IPS-20b (cell line): ENCODE measurements at regions not wholly inside any gene's neighbourhood (a gene's known extent, or its start where the extent isn't known, plus 50 kb on each side); places are given as distances from the start of the nearest gene placed in this dataset.
"Not testable (repeated sequence)": the region's sequence is repeated elsewhere in the genome, so short reads cannot be mapped to it uniquely, and the experiment has no call there.

Experiments
- H3K27ac ChIP-seq: one replicate; pipeline ENCODE4 v1.5.1; 2013; ENCODE audit warnings: low read length
- H3K27me3 ChIP-seq: 2 replicates; pipeline ENCODE4 v1.6.1; 2013; ENCODE audit warnings: mild to moderate bottlenecking, low read length, inconsistent platforms; ENCODE audit not compliant: insufficient read depth
- H3K36me3 ChIP-seq: 2 replicates; pipeline ENCODE4 v1.6.1; 2013; ENCODE audit warnings: low read depth, mild to moderate bottlenecking, inconsistent platforms, low read length, moderate library complexity; ENCODE audit not compliant: insufficient read depth
- H3K4me1 ChIP-seq: 2 replicates; pipeline ENCODE4 v1.6.1; 2013; ENCODE audit warnings: mild to moderate bottlenecking, control low read depth, inconsistent platforms, low read length, moderate library complexity; ENCODE audit not compliant: insufficient read depth
- H3K4me3 ChIP-seq: 2 replicates; pipeline ENCODE4 v1.5.1; 2013; ENCODE audit warnings: mild to moderate bottlenecking, low read length, inconsistent platforms
- H3K9ac ChIP-seq: 2 replicates; pipeline ENCODE4 v1.6.1; 2013; ENCODE audit warnings: low read depth, mild to moderate bottlenecking, inconsistent platforms, low read length, moderate library complexity
- H3K9me3 ChIP-seq: 2 replicates; pipeline ENCODE4 v1.6.1; 2013; ENCODE audit warnings: mild to moderate bottlenecking, low read depth, low read length, inconsistent platforms; ENCODE audit not compliant: insufficient read depth

DNA sequence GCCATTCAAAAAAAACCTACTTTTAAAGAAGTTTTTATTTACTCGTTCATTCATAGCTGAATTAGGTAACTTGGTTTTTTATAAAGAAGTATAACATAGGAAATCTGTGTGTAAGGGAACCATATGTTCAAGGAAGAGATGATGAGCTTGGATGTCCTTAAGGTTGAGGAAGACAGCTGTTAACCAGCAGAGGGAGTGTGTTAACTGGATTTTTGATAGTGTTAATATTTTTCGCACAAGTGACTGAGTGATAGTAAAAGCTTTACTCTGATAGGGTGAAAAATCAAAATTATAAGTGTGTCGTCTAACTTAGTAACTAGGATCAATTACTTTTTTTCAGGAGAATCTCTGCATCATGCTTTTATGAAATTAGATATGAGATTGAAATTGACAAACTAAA is 134.7 kb downstream of the ARL5B start:
- H3K36me3 ChIP-seq: no peaks in the 10 kb centered on the region
- H3K9ac ChIP-seq: no peak overlapping the region
- no peak overlapping the region for H3K27ac ChIP-seq
- no peak overlapping the region for H3K4me3 ChIP-seq
- H3K27me3 ChIP-seq: no peaks in the 10 kb centered on the region
- H3K4me1 ChIP-seq: no peaks in the 10 kb centered on the region
- peaks cover 4% of the 10 kb centered on the region for H3K9me3 ChIP-seq

DNA sequence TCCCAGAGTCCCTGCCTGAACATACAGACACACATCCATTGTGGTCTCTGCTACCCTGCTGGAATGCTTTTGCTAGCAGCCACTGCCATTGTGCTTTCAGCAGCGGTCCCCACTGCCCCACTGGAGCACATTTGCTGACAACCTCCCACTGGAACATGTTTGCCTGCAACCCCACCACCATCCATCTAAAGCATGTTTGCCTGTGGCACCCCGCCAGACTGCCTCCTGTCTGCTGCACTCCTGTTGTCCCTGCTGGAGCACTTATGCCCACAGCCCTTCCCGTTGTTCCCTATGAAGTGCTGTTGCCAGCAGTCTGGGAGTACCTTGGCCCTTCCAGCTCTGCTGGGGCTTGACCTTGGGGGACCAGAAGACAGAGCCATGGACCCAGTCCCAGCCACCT is 136.3 kb downstream of the ARL5B start:
- H3K4me1 ChIP-seq: no peaks in the 10 kb centered on the region
- H3K9me3 ChIP-seq: no peaks in the 10 kb centered on the region
- H3K27me3 ChIP-seq: no peaks in the 10 kb centered on the region
- no peak overlapping the region for H3K27ac ChIP-seq
- H3K4me3 ChIP-seq: no peak overlapping the region
- H3K36me3 ChIP-seq: no peaks in the 10 kb centered on the region
- H3K9ac ChIP-seq: no peak overlapping the region

DNA sequence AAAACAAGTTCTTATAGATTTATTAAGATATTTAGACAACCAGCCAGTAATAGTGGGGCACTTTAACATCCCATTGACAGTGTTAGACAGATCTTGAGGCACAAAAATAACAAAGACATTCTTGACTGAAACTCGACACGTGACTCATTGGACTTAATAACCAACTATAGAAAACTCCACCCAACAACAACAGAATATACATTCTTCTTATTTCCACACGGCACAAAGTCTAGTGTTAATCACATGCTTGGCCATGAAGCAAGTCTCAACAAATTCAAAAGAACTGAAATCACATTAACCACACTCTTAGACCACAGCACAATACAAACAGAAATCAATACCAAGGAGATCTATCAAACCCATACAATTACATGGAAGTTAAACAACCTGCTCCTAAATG is 138.1 kb downstream of the ARL5B start:
- Histone ChIP-seq H3K4me3 (no peak overlapping the region), H3K4me1 (no peaks in the 10 kb centered on the region), H3K27ac (no peak overlapping the region), H3K9ac (no peak overlapping the region), H3K36me3 (no peaks in the 10 kb centered on the region), H3K27me3 (no peaks in the 10 kb centered on the region), H3K9me3 (no peaks in the 10 kb centered on the region)

DNA sequence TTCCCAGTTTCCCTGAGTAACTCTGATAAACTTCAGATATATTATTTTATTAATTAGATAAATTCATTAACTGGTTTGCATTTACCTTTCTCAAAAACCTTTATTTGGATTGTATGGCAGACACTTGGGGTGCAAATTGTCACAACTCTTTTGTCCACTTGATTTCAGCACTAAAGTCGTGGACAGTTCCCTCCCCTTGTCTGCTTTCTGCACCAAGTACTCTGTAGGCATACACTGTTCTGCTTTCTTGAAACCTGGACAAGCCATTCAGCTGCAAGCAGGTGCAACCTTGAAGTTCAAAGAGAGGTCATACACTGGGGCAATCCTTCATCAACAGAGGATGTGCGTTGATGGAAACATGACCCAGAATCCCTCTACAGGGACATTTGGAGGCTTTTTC is 162.9 kb downstream of the ARL5B start:
- Histone ChIP-seq H3K4me3 (no peak overlapping the region), H3K27me3 (no peaks in the 10 kb centered on the region), H3K27ac (no peak overlapping the region), H3K4me1 (no peaks in the 10 kb centered on the region), H3K9ac (no peak overlapping the region), H3K9me3 (peaks cover 7% of the 10 kb centered on the region; the same call in 1 of the 2 replicates), H3K36me3 (no peaks in the 10 kb centered on the region)

DNA sequence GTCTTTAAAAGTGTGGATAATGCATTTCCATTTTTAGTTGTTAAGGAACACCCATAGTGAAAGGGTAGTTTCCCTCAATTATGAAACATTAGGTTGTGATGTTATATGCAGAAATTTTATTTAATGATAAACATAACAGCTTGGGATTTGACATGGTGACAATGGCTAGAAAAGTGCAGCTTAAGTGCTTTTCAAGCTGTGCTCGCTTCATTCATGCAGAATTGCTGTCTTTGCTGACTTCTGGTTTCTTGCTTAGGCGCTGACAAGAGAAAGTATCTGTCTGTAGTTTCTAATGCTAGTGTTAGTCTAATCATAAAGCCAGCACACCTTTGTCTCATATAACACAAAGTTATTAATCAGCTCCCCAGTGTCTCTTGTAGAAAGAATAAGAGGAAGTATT is 170.0 kb downstream of the ARL5B start:
- no peak overlapping the region for H3K4me3 ChIP-seq
- H3K36me3 ChIP-seq: no peaks in the 10 kb centered on the region
- no peaks in the 10 kb centered on the region for H3K4me1 ChIP-seq
- no peaks in the 10 kb centered on the region for H3K27me3 ChIP-seq
- H3K9ac ChIP-seq: no peak overlapping the region
- no peak overlapping the region for H3K27ac ChIP-seq
- no peaks in the 10 kb centered on the region for H3K9me3 ChIP-seq

DNA sequence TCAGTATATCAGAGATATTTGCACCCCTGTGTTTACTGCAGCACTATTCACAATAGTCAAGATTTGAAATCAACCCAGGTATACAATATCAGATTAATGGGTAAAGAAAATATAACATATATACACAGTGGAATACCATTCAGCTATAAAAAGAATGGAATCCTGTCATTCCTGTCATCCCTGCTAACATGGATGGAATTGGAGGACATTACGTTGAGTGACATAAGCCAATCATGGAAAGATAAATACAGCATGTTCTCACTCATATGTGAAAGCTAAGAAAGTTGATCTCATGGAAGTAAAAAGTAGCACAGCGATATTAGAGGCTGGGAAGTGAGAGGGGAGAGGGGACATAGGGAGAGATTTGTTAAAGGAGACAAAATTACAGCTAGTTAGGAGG is 171.0 kb downstream of the ARL5B start:
- peaks cover 3% of the 10 kb centered on the region; the same call in 1 of the 2 replicates for H3K9me3 ChIP-seq
- no peak overlapping the region for H3K9ac ChIP-seq
- H3K36me3 ChIP-seq: no peaks in the 10 kb centered on the region
- no peak overlapping the region for H3K4me3 ChIP-seq
- no peaks in the 10 kb centered on the region for H3K27me3 ChIP-seq
- H3K27ac ChIP-seq: no peak overlapping the region
- no peaks in the 10 kb centered on the region for H3K4me1 ChIP-seq

DNA sequence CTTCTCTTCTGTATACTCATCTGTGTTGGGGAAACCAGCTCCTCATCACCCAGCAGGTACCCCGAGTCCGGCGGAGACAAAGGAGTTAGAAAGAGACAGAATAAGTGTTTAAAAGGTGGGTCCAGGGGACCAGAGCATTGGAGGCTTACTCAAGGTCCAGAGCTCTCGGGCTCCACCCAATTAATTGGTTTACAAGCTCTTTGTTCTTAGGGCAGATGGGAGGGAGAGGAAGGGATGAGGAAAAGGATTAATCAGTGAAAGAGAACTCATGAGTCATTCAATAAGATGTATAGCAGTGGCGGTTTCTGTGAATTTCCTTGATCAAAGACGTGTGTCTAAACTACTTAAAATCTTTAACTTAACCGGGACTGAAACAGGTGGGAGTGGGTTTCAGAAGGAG is 192.0 kb upstream of the MALRD1 start:
- not testable (repeated sequence) for H3K9ac ChIP-seq, H3K36me3 ChIP-seq, H3K27me3 ChIP-seq, H3K9me3 ChIP-seq, H3K4me3 ChIP-seq, H3K4me1 ChIP-seq, H3K27ac ChIP-seq

DNA sequence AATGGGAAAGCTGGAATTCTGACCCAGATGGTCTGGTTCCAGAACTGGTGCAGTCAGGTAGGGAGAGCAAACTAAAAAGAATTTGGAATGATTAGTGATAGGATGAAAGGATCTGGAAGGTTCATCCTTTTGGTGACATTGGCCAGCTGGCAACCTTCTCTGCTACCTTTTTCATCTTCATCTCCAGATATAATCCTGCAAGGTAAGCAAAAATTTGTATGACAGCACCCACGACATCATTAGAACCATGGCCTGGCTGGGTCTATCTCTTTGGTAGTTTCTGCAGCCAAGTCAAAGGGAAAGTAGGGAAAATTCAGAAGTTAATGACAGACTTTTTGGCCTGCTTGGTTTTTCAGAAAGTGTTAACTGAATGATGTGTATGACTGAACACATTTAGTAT is 188.9 kb upstream of the MALRD1 start:
- Histone ChIP-seq H3K9me3 (no peaks in the 10 kb centered on the region), H3K36me3 (no peaks in the 10 kb centered on the region), H3K9ac (no peak overlapping the region), H3K27ac (no peak overlapping the region), H3K27me3 (no peaks in the 10 kb centered on the region), H3K4me3 (no peak overlapping the region), H3K4me1 (no peaks in the 10 kb centered on the region)

DNA sequence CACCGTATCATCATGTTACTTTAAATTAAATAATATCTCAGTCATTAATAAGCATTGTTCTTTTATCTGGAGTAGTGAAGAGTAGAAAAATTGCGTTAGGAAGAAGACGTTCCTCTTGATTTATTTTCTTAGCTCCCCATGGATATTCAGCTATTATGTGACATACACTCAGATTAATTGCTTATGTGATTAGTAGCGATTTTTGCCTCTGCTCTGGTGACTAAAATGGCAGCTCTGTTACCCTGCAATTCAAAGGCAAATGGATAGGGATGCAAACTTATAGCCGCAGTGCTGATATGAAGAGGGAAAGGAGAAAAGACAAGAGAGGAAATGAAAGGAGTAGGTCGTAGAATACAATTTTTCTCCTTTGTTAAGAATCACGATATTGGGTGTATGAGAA is 188.4 kb upstream of the MALRD1 start:
- H3K4me1 ChIP-seq: no peaks in the 10 kb centered on the region
- H3K4me3 ChIP-seq: no peak overlapping the region
- H3K9me3 ChIP-seq: no peaks in the 10 kb centered on the region
- H3K36me3 ChIP-seq: no peaks in the 10 kb centered on the region
- no peak overlapping the region for H3K27ac ChIP-seq
- H3K27me3 ChIP-seq: no peaks in the 10 kb centered on the region
- no peak overlapping the region for H3K9ac ChIP-seq

DNA sequence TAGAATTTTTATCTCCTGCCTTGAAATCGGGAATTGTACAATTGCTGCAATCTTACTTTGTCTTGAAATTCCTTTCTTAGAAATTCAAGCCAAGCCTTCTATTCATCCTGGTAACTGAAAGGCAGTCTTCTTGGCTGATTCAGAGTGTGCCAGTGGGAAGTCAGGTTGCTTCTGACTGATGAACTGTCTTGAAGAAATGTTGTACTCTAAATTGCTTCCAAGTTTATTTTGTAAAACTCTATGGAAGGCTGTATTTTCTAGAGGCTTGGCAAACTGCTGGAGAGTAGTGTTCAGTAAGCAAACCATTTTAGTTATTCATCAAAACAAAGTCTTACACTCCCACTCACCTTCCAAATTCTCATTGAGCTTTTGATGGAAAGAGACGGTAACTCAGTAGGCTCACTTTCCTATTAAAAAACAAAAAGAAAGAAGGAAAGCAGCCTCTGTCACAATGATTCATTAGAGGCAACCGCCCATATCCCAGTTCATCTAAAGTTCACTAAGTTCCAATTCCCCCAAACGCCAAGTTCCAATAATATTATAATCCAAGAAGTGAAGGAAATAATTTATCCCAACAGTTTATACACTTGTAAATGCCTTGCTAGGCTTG is 187.9 kb upstream of the MALRD1 start:
- Histone ChIP-seq H3K27me3 (no peaks in the 10 kb centered on the region), H3K4me1 (no peaks in the 10 kb centered on the region), H3K36me3 (no peaks in the 10 kb centered on the region), H3K27ac (no peak overlapping the region), H3K4me3 (no peak overlapping the region), H3K9ac (no peak overlapping the region), H3K9me3 (no peaks in the 10 kb centered on the region)

DNA sequence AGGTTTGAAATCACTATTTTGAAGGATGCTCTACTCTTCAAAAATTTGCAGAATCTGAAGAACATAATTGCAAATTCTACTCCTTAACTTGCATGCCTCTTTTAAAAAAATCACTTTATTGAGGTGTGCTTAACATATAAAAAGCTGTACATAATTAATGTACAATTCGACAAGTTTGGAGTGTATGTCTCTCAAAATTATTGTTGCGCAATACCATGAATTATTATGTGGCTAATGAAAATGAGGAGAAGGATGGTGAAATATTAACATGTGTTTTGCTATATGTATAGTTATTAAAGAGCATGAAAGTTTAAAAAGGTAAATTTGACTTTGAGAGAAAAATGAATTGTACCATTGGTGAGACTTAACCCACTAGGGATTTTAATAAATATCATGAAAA is 187.2 kb upstream of the MALRD1 start:
- Histone ChIP-seq H3K27me3 (no peaks in the 10 kb centered on the region), H3K4me3 (no peak overlapping the region), H3K4me1 (no peaks in the 10 kb centered on the region), H3K27ac (no peak overlapping the region), H3K9me3 (no peaks in the 10 kb centered on the region), H3K36me3 (no peaks in the 10 kb centered on the region), H3K9ac (no peak overlapping the region)

DNA sequence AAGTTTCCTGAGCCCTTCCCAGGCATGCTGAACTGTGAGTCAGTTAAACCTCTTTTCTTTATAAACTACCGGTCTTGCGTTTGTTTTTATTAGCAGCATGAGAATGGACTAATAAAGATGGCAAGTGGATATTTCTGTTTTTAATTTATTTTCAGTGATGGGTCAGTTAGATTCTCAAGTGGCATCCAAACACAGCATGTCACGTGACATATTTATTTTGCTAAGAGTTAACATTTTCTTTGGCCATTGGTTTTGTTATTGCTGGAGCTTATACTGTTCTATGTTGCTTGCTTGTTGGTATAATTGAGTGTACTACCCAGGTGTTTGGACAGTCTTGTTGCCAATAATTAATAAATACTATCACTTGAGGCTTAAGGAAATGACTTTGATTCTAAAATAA is 181.7 kb upstream of the MALRD1 start:
- Histone ChIP-seq H3K9me3 (no peaks in the 10 kb centered on the region; the same call in 1 of the 2 replicates), H3K36me3 (no peaks in the 10 kb centered on the region)

DNA sequence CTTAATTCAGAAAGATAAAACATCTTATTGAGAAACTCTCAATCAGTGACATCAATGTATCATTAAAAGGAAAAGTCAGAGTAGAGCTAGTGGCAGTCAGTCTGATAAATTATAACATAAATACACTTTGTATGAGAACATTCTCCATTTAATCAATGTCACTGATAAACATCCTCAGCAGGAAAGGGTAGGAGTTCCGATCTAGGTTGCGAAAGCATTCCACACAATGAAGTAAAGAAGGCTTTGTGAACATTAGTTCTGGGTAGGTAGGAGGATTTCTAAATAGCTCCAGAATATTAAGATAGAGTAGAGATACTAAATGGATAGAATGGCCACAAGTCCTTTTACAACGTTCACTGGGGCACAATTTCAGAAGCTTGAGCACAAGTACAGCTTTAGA is 179.7 kb upstream of the MALRD1 start:
- Histone ChIP-seq H3K9me3 (no peaks in the 10 kb centered on the region; the same call in 1 of the 2 replicates), H3K4me1 (no peaks in the 10 kb centered on the region), H3K36me3 (no peaks in the 10 kb centered on the region), H3K4me3 (no peak overlapping the region), H3K9ac (no peak overlapping the region), H3K27ac (no peak overlapping the region), H3K27me3 (no peaks in the 10 kb centered on the region)

More for the DNA sequence above, 181.7 kb upstream of the MALRD1 start:
- Histone ChIP-seq H3K4me1 (no peaks in the 10 kb centered on the region), H3K4me3 (no peak overlapping the region), H3K27ac (no peak overlapping the region), H3K27me3 (no peaks in the 10 kb centered on the region), H3K9ac (no peak overlapping the region)
